Mesothelial cell of epicardium (in vitro differentiated cells): ENCODE measurements at regions not wholly inside any gene's neighbourhood (a gene's known extent, or its start where the extent isn't known, plus 50 kb on each side); places are given as distances from the start of the nearest gene placed in this dataset.
A peak's percentile ranks its signal among the peaks of the same experiment; 100 is the strongest.

Experiments
- DNase-seq, 2 experiments: peaks; one replicate each; pipeline ENCODE4 v3.0.0; 2021; ENCODE audit warnings: low spot score in 2 of 2; ENCODE audit not compliant: unreplicated experiment in 2 of 2
- H3K27ac Mint-ChIP-seq: 2 replicates; pipeline ENCODE4 v1.8.0; 2021; ENCODE audit warnings: mixed read lengths
- H3K27me3 Mint-ChIP-seq: 2 replicates; pipeline ENCODE4 v1.8.0; 2021; ENCODE audit warnings: low read depth, mixed read lengths
- H3K36me3 Mint-ChIP-seq: 2 replicates; pipeline ENCODE4 v1.8.0; 2021; ENCODE audit warnings: mixed read lengths
- H3K4me1 Mint-ChIP-seq: 2 replicates; pipeline ENCODE4 v1.8.0; 2021; ENCODE audit warnings: mixed read lengths
- H3K4me3 Mint-ChIP-seq: 2 replicates; pipeline ENCODE4 v1.8.0; 2021; ENCODE audit warnings: mild to moderate bottlenecking, moderate library complexity, mixed read lengths
- H3K9me3 Mint-ChIP-seq: 2 replicates; pipeline ENCODE4 v1.8.0; 2021; ENCODE audit warnings: mixed read lengths
- CTCF ChIP-seq: fragments of 200-600 bp; sonication (generic); IDR thresholded peaks from one replicate; pipeline ENCODE4 v1.5.0; 2021; ENCODE audit warnings: antibody characterized with exemption; ENCODE audit not compliant: unreplicated experiment

- Mint-ChIP-seq H3K27me3 (no peaks in the 10 kb centered on the region), H3K4me1 (peaks cover 25% of the 10 kb centered on the region), H3K4me3 (no peak overlapping the region), H3K27ac (peak overlapping the region; percentile 10), H3K36me3 (peaks cover 1% of the 10 kb centered on the region), H3K9me3 (peaks cover 6% of the 10 kb centered on the region)
- TF ChIP-seq CTCF, result no peak
- DNase-seq, result no peak
These were observed 91.5 kb upstream of the F3 start for GRCh38 chr1:94633051-94633450.

- no peak for TF ChIP-seq CTCF
- DNase-seq, result no peak
- Mint-ChIP-seq H3K4me3 (no peak overlapping the region), H3K27ac (peak overlapping the region; percentile 45), H3K4me1 (peaks cover 16% of the 10 kb centered on the region), H3K9me3 (peaks cover 6% of the 10 kb centered on the region), H3K36me3 (peaks cover 1% of the 10 kb centered on the region), H3K27me3 (no peaks in the 10 kb centered on the region)
These were observed 88.0 kb upstream of the F3 start for GRCh38 chr1:94629259-94630181.

GRCh38 chr1:94628499-94628843, 86.9 kb upstream of the F3 start:
- Mint-ChIP-seq H3K27ac (no peak overlapping the region), H3K27me3 (no peaks in the 10 kb centered on the region), H3K4me1 (peaks cover 20% of the 10 kb centered on the region), H3K9me3 (peaks cover 6% of the 10 kb centered on the region), H3K4me3 (no peak overlapping the region), H3K36me3 (peaks cover 1% of the 10 kb centered on the region)
- TF ChIP-seq CTCF, result no peak
- DNase-seq, result no peak

GRCh38 chr1:94627771-94628498, 86.4 kb upstream of the F3 start:
- DNase-seq, result no peak
- H3K4me3 Mint-ChIP-seq, result no peak overlapping the region

GRCh38 chr1:94624203-94624602, 82.6 kb upstream of the F3 start:
- Mint-ChIP-seq H3K27me3 (no peaks in the 10 kb centered on the region), H3K4me1 (peaks cover 48% of the 10 kb centered on the region), H3K27ac (peak overlapping the region; percentile 88), H3K4me3 (no peak overlapping the region), H3K9me3 (no peaks in the 10 kb centered on the region), H3K36me3 (no peaks in the 10 kb centered on the region)
- no peak for TF ChIP-seq CTCF
- no peak for DNase-seq

More at GRCh38 chr1:94627771-94628498, 86.4 kb upstream of the F3 start:
- Mint-ChIP-seq H3K36me3 (peaks cover 1% of the 10 kb centered on the region), H3K27me3 (no peaks in the 10 kb centered on the region), H3K27ac (no peak overlapping the region), H3K9me3 (peaks cover 6% of the 10 kb centered on the region), H3K4me1 (peaks cover 23% of the 10 kb centered on the region)
- no peak for TF ChIP-seq CTCF
